Fibroblast of villous mesenchyme (primary cell): ENCODE measurements at regions not wholly inside any gene's neighbourhood (a gene's known extent, or its start where the extent isn't known, plus 50 kb on each side); places are given as distances from the start of the nearest gene placed in this dataset.

Source experiments
- DNase-seq: peaks from one replicate; pipeline ENCODE4 v3.0.0-alpha.2; 2010; ENCODE audit warnings: low read depth
- H3K4me3 ChIP-seq: 2 replicates; pipeline ENCODE4 v1.5.1; 2011; ENCODE audit warnings: low read depth, mild to moderate bottlenecking, low read length
- TF ChIP-seq, protein P1 (sequence below): IDR thresholded peaks from 2 replicates; pipeline ENCODE4 v1.5.1; 2012; ENCODE audit warnings: low read depth, mild to moderate bottlenecking, low read length; ENCODE audit not compliant: insufficient read depth

DNA sequence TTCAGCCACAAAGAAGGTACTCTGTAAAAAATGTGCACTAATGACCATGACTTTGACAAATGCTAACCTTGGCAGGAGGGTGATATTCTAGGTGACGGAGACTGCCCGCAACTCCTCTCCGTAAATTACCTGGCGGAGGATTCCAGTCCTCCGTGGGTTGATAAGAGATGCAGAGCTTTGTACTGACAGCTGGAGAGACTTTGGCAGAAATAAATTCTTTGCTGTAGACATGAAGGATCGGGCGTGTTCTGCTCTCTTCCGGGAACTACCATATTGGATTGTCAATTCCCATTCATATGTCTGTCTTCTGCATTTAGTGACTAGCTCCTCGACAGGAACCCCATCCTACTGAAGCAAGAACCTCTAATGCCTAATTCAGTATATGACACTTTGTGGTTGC lies 158.3 kb upstream of the KAZN start:
- no peak for DNase-seq
- TF ChIP-seq, protein P1, sequence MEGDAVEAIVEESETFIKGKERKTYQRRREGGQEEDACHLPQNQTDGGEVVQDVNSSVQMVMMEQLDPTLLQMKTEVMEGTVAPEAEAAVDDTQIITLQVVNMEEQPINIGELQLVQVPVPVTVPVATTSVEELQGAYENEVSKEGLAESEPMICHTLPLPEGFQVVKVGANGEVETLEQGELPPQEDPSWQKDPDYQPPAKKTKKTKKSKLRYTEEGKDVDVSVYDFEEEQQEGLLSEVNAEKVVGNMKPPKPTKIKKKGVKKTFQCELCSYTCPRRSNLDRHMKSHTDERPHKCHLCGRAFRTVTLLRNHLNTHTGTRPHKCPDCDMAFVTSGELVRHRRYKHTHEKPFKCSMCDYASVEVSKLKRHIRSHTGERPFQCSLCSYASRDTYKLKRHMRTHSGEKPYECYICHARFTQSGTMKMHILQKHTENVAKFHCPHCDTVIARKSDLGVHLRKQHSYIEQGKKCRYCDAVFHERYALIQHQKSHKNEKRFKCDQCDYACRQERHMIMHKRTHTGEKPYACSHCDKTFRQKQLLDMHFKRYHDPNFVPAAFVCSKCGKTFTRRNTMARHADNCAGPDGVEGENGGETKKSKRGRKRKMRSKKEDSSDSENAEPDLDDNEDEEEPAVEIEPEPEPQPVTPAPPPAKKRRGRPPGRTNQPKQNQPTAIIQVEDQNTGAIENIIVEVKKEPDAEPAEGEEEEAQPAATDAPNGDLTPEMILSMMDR: no peak
- no peak overlapping the region for H3K4me3 ChIP-seq

DNA sequence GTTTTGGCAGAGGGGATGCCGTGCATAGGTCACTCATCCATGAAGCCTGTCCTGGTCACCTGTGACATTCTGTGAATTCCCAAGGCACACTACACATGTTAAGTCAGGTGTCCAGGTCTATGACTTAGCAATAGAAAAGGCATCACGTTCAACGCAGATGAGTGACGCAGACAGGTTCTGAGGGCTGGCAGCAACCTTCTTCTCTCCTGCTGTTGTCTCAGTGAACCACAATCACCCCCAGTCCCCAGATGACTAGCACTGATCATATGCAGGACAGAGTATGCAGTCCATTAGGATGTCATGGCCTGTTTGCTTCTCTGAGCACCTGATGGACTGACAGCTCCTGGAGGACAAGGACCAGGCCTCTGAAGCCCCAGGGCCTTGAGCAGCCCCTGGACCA lies 157.8 kb upstream of the KAZN start:
- no peak for DNase-seq
- no peak overlapping the region for H3K4me3 ChIP-seq
- TF ChIP-seq, protein P1: no peak

DNA sequence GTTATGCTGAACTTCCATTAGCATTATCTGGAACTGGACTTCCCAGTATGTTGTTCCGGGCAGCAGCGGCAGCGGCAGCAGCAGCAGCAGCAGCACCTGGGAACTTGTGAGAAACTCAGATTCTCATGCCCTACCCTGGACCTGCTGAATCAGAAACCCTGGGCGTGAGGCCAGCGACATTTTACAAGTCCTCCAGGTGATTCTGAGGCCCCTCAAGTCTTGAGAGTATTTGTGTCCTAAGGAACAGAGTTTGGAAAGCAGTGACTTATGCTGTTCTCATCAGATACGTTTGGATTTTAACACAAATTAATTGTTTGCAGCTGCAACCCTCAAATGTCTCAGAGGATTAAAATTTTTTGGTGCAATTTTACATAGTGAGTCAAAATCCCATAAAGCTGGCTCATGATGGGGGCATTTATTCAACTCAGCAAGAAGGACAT lies 157.2 kb upstream of the KAZN start:
- peak; percentile 57 for DNase-seq
- no peak overlapping the region for H3K4me3 ChIP-seq
- TF ChIP-seq, protein P1: no peak

DNA sequence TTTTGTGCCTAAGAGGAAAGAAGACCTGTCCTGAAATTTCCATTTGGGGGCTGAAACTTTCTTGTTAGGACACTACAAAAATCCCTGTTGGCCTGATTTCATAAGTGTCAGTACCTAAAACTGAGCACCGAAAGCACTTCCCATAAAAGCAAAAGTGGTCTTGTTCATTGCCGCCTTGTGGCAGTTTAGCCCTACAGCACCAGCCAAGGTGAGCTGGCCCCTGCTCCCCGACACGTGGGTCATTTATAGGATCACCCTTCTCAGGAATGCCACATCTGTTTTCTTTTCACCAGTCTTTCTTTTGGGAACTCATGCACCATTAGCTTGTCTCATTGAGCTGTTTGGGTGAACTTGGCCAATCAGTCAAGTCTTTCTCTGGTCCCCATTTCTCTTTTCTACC lies 155.8 kb upstream of the KAZN start:
- TF ChIP-seq, protein P1: no peak
- H3K4me3 ChIP-seq: no peak overlapping the region
- DNase-seq: no peak

DNA sequence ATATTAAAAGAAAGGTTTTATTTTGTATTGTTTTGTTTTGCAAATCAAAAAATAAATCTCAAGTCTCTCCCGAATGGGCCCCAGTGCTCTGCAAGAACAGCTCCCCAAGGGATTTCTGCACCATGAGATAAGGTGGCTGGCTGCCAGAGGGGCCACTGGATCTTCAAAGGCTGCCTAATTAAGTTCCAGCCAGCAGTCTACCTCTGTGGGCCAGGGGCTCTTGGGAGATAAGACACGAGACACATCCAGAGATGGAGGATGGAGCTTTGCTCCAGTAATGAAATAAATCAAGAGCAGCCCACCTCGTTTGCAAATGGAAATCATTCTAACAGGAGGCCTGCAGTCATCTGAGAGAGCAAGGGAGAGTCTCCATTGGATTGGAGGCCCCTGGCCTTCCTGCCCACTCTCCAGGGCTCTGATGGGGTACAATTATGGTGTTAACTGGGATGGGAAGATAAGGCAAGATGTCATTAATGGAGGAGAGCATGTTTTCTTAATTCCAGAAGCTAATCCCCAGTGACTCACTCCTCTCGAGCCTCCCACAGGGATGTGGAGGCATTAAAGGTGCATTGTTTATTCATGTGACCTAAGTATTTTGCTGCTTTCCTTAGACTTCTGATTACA lies 155.2 kb upstream of the KAZN start:
- no peak overlapping the region for H3K4me3 ChIP-seq
- TF ChIP-seq, protein P1: no peak
- DNase-seq: peak; percentile 28

DNA sequence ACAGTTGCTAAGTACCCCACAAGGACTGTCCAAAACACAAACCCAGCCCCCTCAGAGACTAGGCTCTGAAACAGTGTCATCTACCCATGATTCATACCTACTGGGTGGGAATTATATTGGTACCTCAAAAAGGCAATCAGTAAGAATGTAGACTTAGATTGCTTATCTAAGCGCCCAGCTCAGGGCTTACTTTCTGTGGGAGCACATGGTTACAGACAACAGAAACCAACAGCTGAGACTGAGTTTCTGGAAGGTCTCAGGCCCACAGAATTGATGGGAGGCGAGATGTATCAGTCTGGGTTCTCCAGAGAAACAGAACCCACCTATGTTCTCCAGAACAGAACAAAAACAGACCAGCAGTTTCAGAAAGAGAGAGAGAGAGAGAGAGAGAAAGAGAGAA lies 147.3 kb upstream of the KAZN start:
- DNase-seq: no peak
- no peak overlapping the region for H3K4me3 ChIP-seq
- TF ChIP-seq, protein P1: no peak

DNA sequence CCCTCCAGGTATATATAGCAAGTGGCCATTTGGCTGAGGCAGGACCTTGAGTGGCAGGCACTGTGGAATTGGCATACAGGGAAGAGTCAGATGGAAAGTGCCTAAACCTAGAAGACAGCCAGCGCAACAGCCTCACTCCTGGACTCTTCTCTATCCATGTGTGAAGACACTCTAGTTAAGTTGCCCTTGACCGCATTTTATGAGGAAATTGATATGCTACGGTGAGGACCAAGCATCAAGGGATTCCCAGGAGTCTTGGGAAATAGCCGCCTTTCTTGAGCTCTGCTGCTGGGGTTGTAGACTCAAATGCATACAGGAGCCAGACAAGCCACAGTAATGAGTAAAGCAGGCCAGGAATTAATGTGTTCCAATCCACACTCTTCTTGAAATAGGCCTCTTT lies 145.9 kb upstream of the KAZN start:
- DNase-seq: no peak
- H3K4me3 ChIP-seq: no peak overlapping the region
- TF ChIP-seq, protein P1: no peak
